ENCODE measurements at regions not wholly inside any gene's neighbourhood (a gene's known extent, or its start where the extent isn't known, plus 50 kb on each side); places are given as distances from the start of the nearest gene placed in this dataset.

DNA sequence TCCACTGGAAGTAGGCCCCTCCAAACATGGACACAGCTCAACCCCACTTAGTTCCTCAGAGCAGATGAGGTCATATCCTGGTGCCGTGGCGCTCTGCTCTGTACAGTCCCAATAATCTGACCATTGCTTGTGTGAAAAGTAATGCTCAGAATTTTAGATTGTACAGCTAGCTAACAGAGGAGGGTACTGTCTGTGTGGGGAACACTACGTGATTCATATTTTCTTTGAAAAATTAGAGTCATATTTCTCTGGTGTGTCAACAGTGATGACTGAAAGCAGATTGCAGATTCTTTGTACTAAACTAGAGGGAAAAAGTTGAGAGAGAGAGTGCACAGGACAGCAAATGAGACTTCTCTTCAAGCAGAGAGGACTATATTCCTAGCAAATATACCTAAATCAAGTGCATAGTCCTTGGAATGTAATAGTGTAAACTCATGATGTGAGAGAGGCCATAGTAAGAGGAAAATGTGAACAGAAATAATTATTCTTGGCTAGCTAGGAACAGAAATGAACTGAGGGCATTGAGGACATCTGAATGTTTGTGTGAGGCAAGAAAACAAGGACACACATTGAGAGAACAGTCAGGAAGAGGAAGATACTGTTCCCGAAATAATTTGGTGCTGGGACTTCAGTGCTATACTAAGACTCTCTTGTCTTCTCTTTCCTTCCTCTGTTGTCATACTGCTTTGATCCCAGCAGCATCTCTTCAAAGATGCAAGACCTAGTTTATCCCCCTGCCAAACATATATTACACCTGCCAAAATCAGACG lies 157.0 kb upstream of the RND3 start:
- POLR2A ChIA-PET: no interaction called here
- CTCF ChIA-PET: interaction anchor here (1.3 kb wide), 2 partner anchors 8 to 44 kb away, joined by 3 read pairs; no protein-coding TSS in a partner anchor
- dilution Hi-C loops (cut with MboI; ENCODE audit: extremely low pct_ligation_motif_present, low sequenced_read_pairs): no loop called here
- H3K9me1 ChIP-seq (replicated peaks; ENCODE audit: control insufficient read depth, extremely low read depth, insufficient read depth, low read length): no peaks in the 10 kb centered on the region
- no peaks in the 10 kb centered on the region for H3K27me3 ChIP-seq (ENCODE audit: control insufficient read depth in 2 of 2, insufficient read depth in 2 of 2, low read length in 2 of 2)
- H3K4me2 ChIP-seq (ENCODE audit: insufficient read depth, low read length): no peak overlapping the region
- no peaks in the 10 kb centered on the region for H4K20me1 ChIP-seq (replicated peaks; ENCODE audit: control insufficient read depth, extremely low read depth, insufficient read depth, low read length)
- H3K4me1 ChIP-seq (ENCODE audit: control insufficient read depth, extremely low read depth, insufficient read depth, low read length): no peaks in the 10 kb centered on the region
- H3K4me3 ChIP-seq (replicated peaks in 1 of 3; ENCODE audit: insufficient read depth in 1 of 3, low read depth in 1 of 3, low read length in 3 of 3): no peak overlapping the region
- no peaks in the 10 kb centered on the region for H3K9me3 ChIP-seq (replicated peaks; ENCODE audit: control insufficient read depth, insufficient read depth, low read length)
- DNase-seq (ENCODE audit: low read depth, low spot score) (no peak), FAIRE-seq (no peak)
- intact Hi-C loops (cut with micrococcal nuclease): no loop called here
- no peak overlapping the region for H3K27ac ChIP-seq (ENCODE audit: insufficient read depth, low read depth, low read length)
- H3K79me2 ChIP-seq (ENCODE audit: control insufficient read depth, insufficient read depth, low read length): no peaks in the 10 kb centered on the region
- no TSS peak for BruUV-seq (replicated peaks)
- no peak for TF ChIP-seq FOS (IDR thresholded peaks at IDR 0.05; ENCODE audit: borderline replicate concordance, insufficient read depth, low read length)
- no peak for TF ChIP-seq POLR2A (IDR thresholded peaks at IDR 0.05; ENCODE audit: low read depth, low read length)
- TF ChIP-seq GATA2 (IDR thresholded peaks at IDR 0.05; ENCODE audit: insufficient read depth, insufficient read length, low read depth, low read length): no peak
- no peak for TF ChIP-seq EZH2 (IDR thresholded peaks at IDR 0.05; ENCODE audit: borderline replicate concordance, low read depth, low read length, severe bottlenecking)
- TF ChIP-seq, protein P1, sequence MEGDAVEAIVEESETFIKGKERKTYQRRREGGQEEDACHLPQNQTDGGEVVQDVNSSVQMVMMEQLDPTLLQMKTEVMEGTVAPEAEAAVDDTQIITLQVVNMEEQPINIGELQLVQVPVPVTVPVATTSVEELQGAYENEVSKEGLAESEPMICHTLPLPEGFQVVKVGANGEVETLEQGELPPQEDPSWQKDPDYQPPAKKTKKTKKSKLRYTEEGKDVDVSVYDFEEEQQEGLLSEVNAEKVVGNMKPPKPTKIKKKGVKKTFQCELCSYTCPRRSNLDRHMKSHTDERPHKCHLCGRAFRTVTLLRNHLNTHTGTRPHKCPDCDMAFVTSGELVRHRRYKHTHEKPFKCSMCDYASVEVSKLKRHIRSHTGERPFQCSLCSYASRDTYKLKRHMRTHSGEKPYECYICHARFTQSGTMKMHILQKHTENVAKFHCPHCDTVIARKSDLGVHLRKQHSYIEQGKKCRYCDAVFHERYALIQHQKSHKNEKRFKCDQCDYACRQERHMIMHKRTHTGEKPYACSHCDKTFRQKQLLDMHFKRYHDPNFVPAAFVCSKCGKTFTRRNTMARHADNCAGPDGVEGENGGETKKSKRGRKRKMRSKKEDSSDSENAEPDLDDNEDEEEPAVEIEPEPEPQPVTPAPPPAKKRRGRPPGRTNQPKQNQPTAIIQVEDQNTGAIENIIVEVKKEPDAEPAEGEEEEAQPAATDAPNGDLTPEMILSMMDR (IDR thresholded peaks at IDR 0.05; ENCODE audit: extremely low read depth in 1 of 2, insufficient read depth in 1 of 2, low read depth in 1 of 2, low read length in 2 of 2): no peak
- TF ChIP-seq JUN (IDR thresholded peaks at IDR 0.05; ENCODE audit: borderline replicate concordance, insufficient read depth, insufficient read length, low read depth): no peak
- no peak for TF ChIP-seq MYC (IDR thresholded peaks at IDR 0.05; ENCODE audit: low read depth, low read length)
- no peak for TF ChIP-seq MAX (IDR thresholded peaks at IDR 0.05; ENCODE audit: insufficient read depth, insufficient read length)
- no peak for TF ChIP-seq POLR2AphosphoS5 (IDR thresholded peaks at IDR 0.05; ENCODE audit: insufficient read depth, low read depth, low read length)
- H3K36me3 ChIP-seq (ENCODE audit: control insufficient read depth in 2 of 2, extremely low read depth in 1 of 2, insufficient read depth in 2 of 2, low read length in 2 of 2): no peaks in the 10 kb centered on the region
- no peak overlapping the region for H3K9ac ChIP-seq (replicated peaks; ENCODE audit: extremely low read depth, insufficient read depth, low read length)
- H2AFZ ChIP-seq (ENCODE audit: low read depth, low read length): no peak overlapping the region

Data from endothelial cell of umbilical vein (primary cell).